Head of caudate nucleus (tissue), 42 donors: ENCODE measurements at regions not wholly inside any gene's neighbourhood (a gene's known extent, or its start where the extent isn't known, plus 50 kb on each side); places are given as distances from the start of the nearest gene placed in this dataset.

ENCODE experiments used
- DNase-seq, 42 donors: peaks; one replicate each; pipeline versions ENCODE4 v3.0.0 to v3.0.0-alpha.2; 2020 to 2021; ENCODE audit warnings: mixed read lengths in 7 of 42
- intact Hi-C: fragments of 100-400 bp; cut with DNase I; formaldehyde crosslinking; loops from one replicate; pipeline ENCODE4 v1.15.0; 2022

- intact Hi-C loops: no loop called here
Observed at GRCh38 chr6:92166666-92167065, 1252.7 kb downstream of the EPHA7 start.

DNA sequence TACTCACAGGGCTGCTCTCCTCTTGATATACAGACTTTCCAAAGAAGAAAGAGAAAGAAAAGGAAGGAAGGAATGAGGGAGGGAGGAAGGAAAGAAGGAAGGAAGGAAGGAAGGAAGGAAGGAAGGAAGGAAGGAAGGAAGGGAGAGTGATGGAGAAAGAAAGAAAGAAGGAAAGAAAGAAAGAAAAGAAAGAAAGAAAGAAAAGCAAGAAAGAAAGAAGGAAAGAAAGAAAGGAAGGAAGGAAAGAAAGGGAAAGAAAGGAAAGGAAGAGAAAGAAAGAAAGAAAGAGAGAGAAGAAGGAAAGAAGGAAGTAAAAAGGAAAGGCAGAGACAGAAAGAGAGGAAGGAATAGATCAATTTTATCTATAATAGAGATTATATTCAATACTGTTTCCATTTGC is 1257.4 kb downstream of the EPHA7 start:
- DNase-seq: no peak
- intact Hi-C loops: no loop called here

More at GRCh38 chr6:92166666-92167065, 1252.7 kb downstream of the EPHA7 start:
- DNase-seq: no peak

GRCh38 chr6:92160226-92160625 is 1259.1 kb downstream of the EPHA7 start:
- intact Hi-C loops: no loop called here
- no peak for DNase-seq

DNA sequence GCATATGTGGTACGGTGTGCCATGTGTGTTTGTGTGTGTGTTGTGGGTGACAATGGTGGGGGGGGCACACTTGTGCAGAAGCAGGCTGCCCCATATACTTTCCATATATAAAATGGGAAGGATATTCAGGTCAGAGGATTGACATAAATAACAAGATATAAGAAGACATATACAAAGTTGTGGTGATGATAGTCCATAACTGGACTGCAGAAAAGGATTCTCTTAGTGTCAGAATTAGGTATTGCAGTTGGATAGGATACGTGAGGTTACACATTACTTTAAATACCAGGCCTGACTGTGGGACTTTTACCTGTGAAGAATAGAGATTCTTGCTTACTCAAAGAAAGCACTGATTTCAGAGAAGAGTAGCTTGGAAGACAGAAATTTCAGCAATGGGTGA is 1260.3 kb downstream of the EPHA7 start:
- intact Hi-C loops: no loop called here
- DNase-seq: no peak

DNA sequence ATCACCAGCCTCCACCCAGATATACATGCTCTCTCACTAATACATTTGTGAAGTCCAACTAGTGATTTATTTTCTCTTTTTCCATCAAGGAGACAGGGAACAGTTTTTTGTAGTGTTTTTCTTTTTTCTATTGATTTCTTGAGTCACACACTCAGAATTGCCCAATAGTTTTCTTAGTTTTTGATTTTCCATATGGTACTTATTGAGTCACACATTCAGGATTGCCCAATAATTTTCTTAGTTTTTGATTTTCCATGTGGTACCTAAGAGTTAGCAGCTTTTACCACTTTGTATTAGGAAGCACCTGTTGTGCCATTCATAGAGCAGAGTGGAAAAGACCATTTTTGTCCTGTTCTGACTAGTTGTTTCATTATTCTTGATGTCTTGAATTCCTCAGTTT is 1268.8 kb downstream of the EPHA7 start:
- DNase-seq: no peak
- intact Hi-C loops: no loop called here

GRCh38 chr6:92147246-92147645 is 1272.1 kb downstream of the EPHA7 start:
- DNase-seq: no peak
- intact Hi-C loops: no loop called here

- DNase-seq: no peak
- intact Hi-C loops: no loop called here
Observed at GRCh38 chr6:92139601-92140000, 1279.8 kb downstream of the EPHA7 start.

DNA sequence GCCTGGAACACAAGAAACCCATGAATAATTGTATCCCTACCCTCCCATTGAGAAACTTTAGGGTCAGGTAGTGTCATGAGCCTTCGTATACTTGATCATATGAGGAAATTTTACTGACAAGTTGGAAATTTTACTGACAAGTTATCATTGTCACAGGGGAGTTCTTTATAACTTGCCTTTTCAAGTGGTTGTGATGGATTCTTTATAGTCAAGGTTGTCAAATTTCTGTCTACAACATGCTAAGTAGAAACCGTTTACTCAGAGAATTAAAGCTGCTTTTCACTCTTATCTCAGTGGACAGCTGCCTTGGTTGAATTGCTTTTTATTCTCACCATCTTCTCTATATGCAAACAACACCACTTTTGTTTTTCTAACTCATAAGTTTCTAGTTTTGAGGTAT is 1286.4 kb downstream of the EPHA7 start:
- DNase-seq: no peak

GRCh38 chr6:92132457-92132856 is 1286.9 kb downstream of the EPHA7 start:
- DNase-seq: no peak
- intact Hi-C loops: no loop called here

More for the DNA sequence above, 1286.4 kb downstream of the EPHA7 start:
- intact Hi-C loops: no loop called here

DNA sequence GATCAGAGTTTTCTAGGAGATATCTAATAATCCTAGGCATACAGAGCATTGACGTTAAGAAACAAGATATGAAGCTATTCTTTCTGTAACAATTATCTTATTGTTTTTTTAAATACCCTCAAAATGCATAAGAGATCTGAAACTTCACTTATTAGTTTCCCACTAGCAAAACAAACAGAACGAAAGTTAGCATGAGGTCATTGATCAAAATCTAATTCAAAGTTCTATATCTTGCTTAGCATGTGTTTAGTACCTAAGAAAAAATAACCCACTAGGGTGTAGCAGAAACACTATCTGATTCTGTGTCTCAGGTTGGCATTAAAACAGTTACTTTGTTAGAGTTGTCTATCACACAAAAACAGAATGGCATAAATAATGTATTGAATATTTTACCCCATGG is 1288.4 kb downstream of the EPHA7 start:
- intact Hi-C loops: no loop called here
- no peak for DNase-seq

GRCh38 chr6:92126983-92127382 is 1292.4 kb downstream of the EPHA7 start:
- no peak for DNase-seq
- intact Hi-C loops: no loop called here

DNA sequence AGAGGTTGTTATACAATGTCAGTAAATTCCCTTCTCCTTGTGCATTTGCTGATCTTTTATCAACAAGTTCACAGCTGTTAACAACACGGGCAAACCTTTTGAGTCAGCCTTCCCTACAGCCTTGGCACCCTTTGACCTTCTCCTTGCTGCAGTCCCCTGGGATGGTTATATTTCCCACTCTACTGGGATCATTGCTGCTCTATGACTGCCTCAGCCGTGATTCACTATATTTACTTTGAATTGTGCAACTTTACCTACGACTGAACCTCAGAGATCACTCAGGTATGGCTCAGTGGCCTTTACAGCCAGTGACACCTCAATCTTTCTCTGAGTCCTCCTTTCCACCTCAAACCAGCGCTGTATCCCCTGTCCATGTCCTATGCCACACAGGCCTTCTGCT is 1293.3 kb downstream of the EPHA7 start:
- no peak for DNase-seq
- intact Hi-C loops: no loop called here

- no peak for DNase-seq
- intact Hi-C loops: no loop called here
Observed at GRCh38 chr6:92125681-92126080, 1293.7 kb downstream of the EPHA7 start.

- no peak for DNase-seq
- intact Hi-C loops: no loop called here
Observed at GRCh38 chr6:92124200-92124651, 1295.1 kb downstream of the EPHA7 start.

DNA sequence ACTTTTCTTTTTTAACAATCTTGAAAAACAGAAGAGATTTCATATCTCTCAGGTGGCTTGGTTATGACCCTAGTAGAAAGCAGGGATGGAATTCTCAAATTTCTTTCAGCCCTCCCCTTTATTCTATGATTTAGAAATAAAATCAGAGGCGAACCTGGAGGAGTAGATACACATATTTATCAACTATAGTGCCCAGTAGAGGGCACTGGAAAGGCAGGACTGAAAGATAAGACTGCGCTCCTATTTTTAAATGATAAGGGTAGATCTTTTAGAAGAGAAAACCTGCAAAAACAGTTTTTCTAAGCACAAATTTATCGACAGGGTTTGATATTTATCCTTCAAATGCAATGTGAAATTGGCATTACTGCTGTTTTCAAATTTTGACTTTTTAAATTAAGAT is 1296.6 kb downstream of the EPHA7 start:
- peak in 2 of 42 donors; percentile 9 to 20 for DNase-seq

DNA sequence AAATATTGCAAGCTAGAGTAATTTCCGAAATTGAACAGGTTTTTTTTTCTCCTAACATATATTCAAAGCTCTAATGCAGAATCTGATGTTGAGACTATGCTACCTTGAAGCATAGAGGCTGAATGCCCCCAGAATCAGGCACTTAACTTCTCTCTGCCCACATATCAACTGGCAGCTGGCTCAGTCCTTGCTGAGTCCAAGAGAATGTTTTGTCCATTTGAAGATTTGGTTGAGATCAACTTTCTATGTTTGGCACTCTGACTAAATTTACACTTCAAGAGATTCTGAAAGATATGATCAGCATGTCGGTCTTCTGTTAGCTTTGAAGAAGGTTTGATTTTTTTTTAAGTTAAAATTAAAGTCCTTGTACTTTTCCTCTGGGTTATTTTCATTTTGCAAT is 1298.1 kb downstream of the EPHA7 start:
- intact Hi-C loops: no loop called here
- no peak for DNase-seq

More for the DNA sequence above, 1296.6 kb downstream of the EPHA7 start:
- intact Hi-C loops: no loop called here

DNA sequence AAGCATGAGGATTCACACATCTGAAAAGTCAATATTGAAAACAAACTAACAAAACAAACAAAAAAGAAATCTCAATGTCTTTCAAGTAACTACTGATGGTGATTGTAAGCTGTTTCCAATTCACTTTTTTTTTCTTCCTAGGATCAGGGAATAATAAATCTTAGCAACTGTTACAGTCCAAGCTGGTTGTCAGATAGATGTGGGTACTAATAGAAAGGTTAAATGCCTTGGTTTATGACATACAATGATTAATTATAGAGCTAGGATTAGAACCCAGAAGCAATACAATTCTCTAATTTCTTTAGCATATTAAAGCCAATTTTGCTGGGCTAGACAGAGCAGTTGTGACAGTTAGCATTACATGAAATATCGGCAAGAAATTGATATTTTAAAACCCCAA is 1301.6 kb downstream of the EPHA7 start:
- intact Hi-C loops: no loop called here
- DNase-seq: no peak

DNA sequence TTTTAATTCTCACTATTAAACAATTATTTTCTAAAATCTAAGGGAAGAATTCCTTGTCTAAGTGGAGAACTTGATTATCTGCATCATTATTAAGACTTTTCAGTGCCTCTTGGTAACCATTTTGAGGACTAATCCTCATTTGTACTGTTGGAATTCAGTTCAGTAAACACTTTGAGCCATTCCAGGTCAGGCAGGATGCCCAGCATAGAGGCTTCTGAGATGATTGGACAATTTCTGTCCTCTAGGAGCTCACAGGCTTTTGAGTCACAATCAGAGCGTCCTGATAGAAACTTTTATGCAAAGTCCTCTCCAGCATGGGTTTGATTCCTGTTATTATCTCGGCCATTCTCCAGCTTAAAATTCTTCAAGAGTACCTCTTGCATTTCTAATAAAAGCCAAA is 1304.6 kb downstream of the EPHA7 start:
- peak in 3 of 42 donors; percentile 8 to 52 (median 14) for DNase-seq
- intact Hi-C loops: no loop called here

- intact Hi-C loops: no loop called here
- DNase-seq: no peak
Observed at GRCh38 chr6:92114091-92114675, 1305.2 kb downstream of the EPHA7 start.

DNA sequence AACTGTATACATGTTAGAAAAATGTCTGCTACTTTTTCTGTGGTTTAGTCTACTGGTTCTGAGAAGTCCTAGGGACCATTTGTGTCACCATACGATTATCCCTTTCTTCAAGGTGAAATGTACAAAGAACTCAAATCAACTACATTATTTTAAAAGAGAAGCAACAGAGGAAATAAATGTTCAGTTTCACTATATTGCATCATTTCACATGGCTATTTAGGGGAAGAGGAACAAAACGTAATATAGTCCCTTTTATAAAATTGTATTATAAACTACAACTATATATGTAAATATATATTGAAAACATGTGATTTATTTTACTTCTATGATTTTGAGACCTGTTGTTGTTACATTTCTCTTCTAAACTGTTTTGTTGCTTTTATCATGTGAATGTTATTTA is 1308.0 kb downstream of the EPHA7 start:
- DNase-seq: no peak
- intact Hi-C loops: no loop called here

DNA sequence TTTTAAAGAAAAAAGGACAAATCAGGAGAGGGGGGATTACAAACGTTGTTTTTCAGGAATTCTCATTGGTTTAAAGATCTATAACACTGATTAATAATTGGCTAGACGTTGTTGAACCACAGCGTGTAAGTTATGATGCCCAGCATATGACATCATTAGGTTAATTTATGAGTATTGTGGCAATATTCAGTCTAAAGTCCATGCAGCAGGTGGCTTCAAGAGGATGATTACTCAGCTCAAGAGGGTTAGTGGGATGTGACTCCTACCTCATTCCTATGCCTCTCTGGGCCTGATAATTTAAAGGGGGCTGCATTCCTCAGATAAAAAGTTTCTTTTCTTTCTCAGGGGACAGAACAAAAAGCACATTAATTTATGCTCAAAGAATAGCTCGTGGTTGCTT is 1309.0 kb downstream of the EPHA7 start:
- intact Hi-C loops: no loop called here
- no peak for DNase-seq

DNA sequence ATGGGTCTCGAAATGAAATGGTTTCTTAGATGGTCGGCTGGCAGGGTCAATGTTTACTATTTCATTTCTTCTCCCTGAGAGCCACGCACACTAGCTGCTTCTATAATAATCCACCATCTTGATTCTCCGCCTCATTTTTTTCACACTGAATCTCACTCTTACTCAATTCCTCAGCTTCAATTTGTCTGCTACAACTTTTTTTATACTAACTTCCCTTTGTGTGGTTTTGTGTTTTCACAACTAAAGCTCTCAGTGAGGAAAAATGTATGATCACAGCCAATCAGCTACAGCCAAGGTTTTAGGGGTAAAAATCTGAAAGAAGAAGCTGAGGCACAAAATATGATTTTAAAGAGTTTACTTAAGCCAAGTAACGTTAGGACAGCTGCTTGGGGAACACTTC is 1309.4 kb downstream of the EPHA7 start:
- intact Hi-C loops: no loop called here

More for the DNA sequence above, 1309.4 kb downstream of the EPHA7 start:
- no peak for DNase-seq
